Right lung (tissue), 2 donors: ENCODE measurements at regions not wholly inside any gene's neighbourhood (a gene's known extent, or its start where the extent isn't known, plus 50 kb on each side); places are given as distances from the start of the nearest gene placed in this dataset.

Experiments used
- DNase-seq, 2 donors: peaks; one replicate each; pipeline ENCODE4 v3.0.0-alpha.2; 2013

GRCh38 chr3:23743141-23743784 lies 62.5 kb upstream of the UBE2E1 start:
- no peak for DNase-seq

GRCh38 chr3:23746441-23746840 lies 59.3 kb upstream of the UBE2E1 start:
- DNase-seq = no peak

GRCh38 chr3:23747841-23748240 lies 57.9 kb upstream of the UBE2E1 start:
- DNase-seq = no peak

- DNase-seq = peak in 1 of 2 donors; percentile 32
Observed at GRCh38 chr3:23748398-23749110, 57.2 kb upstream of the UBE2E1 start.

- DNase-seq = no peak
Observed at GRCh38 chr3:23749609-23750008, 56.1 kb upstream of the UBE2E1 start.

GRCh38 chr3:23750573-23751210 lies 55.1 kb upstream of the UBE2E1 start:
- DNase-seq = no peak

GRCh38 chr3:23751212-23751723 lies 54.5 kb upstream of the UBE2E1 start:
- no peak for DNase-seq

- no peak for DNase-seq
Observed at GRCh38 chr3:23752126-23752525, 53.6 kb upstream of the UBE2E1 start.

- no peak for DNase-seq
Observed at GRCh38 chr3:23754215-23754614, 51.5 kb upstream of the UBE2E1 start.
